GM18870 (cell line): ENCODE measurements at regions not wholly inside any gene's neighbourhood (a gene's known extent, or its start where the extent isn't known, plus 50 kb on each side); places are given as distances from the start of the nearest gene placed in this dataset.

Experiments
- ATAC-seq: cut with Tn5 transposase; IDR thresholded peaks from one replicate; pipeline ENCODE4 v1.9.1; 2021; ENCODE audit warnings: moderate library complexity; ENCODE audit not compliant: unreplicated experiment

- ATAC-seq = no peak
Measured at GRCh38 chr2:156099382-156099781, 233.1 kb downstream of the NR4A2 start.

DNA sequence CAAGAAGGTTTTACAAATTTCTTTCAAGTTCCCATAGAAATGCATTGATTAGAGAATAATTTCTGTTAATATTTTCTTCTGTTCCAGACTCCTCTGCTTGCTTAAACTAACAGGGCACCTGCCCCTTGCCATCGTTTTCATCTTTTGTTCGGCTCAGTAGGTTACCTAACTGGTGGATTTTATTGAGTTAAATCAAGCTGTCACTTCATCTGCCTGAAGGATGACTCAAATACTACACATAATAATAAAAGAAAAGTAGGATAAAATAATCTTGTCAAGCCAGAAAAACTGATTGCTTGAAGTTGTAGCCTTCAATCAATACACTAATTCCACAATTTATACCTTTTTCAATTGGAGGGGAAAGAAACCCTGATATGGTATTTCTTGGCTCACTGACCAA, 234.0 kb downstream of the NR4A2 start:
- ATAC-seq = no peak

DNA sequence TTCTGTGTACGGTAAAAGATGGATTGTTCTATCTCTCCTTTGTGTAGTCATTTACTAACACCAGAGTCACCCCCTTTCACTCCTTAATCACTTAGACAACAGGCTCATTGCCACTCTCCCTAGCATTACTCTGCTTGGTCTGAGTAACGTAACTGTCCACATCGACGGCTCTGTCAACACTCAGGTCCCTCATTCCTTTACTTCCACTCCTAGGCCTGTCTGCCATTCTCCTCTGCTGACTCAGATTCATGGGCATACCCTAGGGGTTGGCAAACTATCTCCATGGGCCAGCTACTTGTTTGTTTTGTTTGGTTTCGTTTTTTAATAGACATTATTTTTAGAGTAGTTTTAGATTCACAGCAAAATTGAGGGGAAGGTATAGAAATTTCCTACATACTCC, 243.9 kb downstream of the NR4A2 start:
- no peak for ATAC-seq

GRCh38 chr2:156087875-156088274, 244.6 kb downstream of the NR4A2 start:
- ATAC-seq = no peak

DNA sequence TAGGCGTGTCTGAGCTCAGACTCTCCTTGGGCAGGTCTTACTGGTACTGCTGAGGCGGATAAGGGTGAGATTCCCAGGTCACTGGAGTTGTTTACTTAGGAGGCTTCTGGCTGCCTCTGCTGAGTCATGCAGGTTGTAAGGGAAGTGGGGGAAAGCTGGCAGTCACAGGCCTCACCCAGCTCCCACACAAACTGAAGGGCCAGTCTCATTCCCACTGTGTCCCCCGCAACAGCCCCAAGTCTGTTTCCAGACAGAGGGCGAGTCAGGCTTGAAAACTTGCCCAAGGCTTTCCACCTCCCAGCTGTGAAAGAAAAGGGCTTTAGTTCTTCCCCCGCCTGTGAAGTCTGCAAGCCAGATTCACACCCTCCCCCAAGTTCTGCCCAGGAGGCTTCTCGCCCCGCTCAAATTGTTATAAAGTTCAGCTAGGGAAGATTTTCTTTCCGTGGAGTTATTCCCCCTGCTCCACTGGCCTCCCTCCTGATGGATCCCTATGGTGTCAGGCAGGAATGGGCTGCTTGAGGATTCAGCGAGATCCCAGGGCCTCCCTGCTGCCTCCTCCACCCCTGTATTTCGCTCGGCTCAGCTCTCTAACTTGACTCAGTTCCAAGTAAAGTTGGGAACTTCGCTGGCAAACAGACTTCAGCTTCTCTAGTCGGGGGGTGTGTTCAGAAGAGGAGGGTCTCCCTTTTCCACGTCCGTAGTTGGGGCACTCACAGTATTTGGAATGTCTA, 248.6 kb downstream of the NR4A2 start:
- no peak for ATAC-seq

GRCh38 chr2:156079845-156080244, 252.7 kb downstream of the NR4A2 start:
- ATAC-seq = no peak

- no peak for ATAC-seq
Measured at GRCh38 chr2:156077041-156077742, 255.3 kb downstream of the NR4A2 start.

- ATAC-seq = no peak
Measured at GRCh38 chr2:156065912-156066311, 266.6 kb downstream of the NR4A2 start.

GRCh38 chr2:156064540-156064939, 268.0 kb downstream of the NR4A2 start:
- ATAC-seq = no peak

- no peak for ATAC-seq
Measured at GRCh38 chr2:156057647-156058046, 274.9 kb downstream of the NR4A2 start.

DNA sequence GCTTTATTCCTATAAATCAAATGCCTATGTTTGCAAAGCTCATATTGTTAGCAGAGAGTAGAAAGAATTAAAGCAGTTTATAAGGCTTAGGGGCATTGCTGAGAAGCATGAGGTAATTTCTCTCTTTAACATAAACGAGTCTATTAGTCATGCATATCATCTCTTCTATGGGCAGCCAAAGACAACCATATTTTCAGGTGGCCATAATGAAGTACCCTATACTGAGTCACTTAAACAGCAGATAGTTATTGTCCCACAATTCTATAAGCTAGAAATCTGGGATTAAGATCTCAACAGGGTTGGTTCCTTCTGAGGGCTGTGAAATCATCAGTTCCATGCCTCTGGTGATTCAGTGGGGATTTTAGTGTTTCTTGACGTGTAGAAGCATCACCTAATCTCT, 277.5 kb downstream of the NR4A2 start:
- no peak for ATAC-seq

DNA sequence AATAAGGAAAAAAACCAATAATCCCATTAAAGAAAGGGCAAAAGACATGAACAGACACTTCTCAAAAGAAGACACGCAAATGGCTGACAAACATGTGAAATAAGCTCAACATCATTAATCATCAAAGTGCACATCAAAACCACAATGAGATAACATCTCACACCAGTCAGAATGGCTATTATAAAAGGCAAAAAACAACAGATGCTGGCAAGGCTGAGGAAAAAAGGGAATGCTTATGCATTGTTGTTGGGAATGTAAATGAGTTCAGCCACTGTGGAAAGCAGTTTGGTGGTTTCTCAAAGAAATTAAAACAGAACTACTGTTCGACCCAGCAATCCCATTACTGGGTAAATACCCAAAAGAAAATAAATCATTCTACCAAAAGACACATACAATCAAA, 285.6 kb downstream of the NR4A2 start:
- ATAC-seq = no peak

- no peak for ATAC-seq
Measured at GRCh38 chr2:156042895-156043294, 289.6 kb downstream of the NR4A2 start.

DNA sequence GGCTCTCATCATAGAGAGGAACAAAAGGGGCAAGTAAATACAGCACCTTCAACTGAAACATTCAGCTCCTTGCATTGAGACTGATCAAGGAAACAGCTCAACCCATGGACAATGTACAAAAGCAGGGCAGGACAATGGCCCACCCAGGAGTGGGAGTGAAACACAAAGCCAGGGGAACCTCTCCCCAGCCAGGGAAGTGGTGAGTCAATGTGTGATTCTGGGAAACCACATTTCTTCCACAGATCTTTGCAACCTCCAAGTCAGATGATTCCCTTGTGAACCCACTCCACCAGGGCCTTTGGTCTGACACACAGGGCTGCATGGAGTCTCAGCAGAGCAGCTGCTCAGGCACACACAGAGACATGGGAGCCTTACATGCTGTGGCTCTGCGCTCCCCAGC, 294.5 kb downstream of the NR4A2 start:
- no peak for ATAC-seq

GRCh38 chr2:156037482-156037881, 295.0 kb downstream of the NR4A2 start:
- ATAC-seq = no peak

GRCh38 chr2:156031121-156031520, 301.4 kb downstream of the NR4A2 start:
- ATAC-seq = no peak

DNA sequence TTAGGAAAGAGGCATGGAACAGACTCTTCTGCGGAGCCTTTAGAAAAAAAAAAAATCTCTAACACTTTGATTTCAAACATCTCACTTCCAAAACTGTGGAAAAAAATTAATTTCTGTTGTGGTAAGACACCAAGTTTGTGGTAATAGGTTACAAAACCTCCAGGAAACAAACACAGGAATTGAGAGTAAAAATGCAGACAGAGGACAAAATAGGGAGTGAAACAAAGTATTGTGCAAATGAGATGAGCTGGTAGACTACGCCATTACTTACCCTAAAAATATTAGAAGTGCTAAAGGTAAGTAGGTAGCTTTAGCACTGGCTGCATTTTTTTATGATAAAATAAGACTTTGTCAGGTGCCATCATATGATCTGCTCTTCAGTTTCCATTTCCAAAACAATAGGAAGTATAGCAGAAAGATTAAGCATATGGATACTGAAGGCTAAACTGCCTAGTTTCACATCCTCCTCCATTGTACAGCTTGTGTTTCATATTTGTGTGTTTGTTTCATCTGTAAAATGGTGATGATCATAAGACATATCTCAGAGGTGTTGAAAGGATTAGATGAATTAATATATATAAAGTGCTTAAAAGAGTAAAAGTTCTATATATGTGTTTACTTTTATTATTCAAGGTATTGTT, 309.2 kb downstream of the NR4A2 start:
- no peak for ATAC-seq

- ATAC-seq = no peak
Measured at GRCh38 chr2:156021146-156022040, 311.1 kb downstream of the NR4A2 start.

GRCh38 chr2:156019341-156019740, 313.2 kb downstream of the NR4A2 start:
- no peak for ATAC-seq

- no peak for ATAC-seq
Measured at GRCh38 chr2:156017341-156017885, 315.1 kb downstream of the NR4A2 start.

- ATAC-seq = no peak
Measured at GRCh38 chr2:156009293-156009692, 323.2 kb downstream of the NR4A2 start.
